ENCODE measurements at regions not wholly inside any gene's neighbourhood (a gene's known extent, or its start where the extent isn't known, plus 50 kb on each side); places are given as distances from the start of the nearest gene placed in this dataset.

DNA sequence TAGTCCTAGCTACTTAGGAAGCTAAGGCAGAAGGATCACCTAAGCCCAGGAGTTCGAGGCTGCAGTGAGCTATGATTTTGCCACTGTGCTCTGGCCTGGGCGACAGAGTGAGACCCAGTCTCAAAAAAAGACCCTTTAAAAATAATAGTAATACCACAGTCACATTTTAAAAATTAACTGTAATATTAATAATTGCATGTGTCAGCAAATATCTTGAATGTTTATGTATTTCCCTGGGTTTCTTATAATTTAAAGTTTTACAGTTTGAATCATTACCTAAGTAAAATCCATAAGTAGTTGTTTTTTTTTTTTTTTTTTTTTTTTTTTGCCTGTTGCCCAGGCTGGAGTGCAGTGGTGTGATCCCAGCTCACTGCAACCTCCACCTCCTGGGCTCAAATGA is 69.2 kb downstream of the LYZL2 start:
- Histone ChIP-seq H3K9me3 (ENCODE audit: low read length) (no peaks in the 10 kb centered on the region), H3K4me3 (ENCODE audit: low read length) (no peak overlapping the region), H3K27me3 (ENCODE audit: insufficient read depth, low read length, poor library complexity, severe bottlenecking) (no peaks in the 10 kb centered on the region), H3K4me1 (ENCODE audit: insufficient read depth, low read length) (no peaks in the 10 kb centered on the region), H3K27ac (ENCODE audit: low read depth, low read length) (no peak overlapping the region), H3K36me3 (ENCODE audit: insufficient read depth, low read length) (no peaks in the 10 kb centered on the region)
- H3K27me3 Mint-ChIP-seq: peaks cover 14% of the 10 kb centered on the region in 2 donors
- no peaks in the 10 kb centered on the region for H3K9me3 Mint-ChIP-seq
- H3K36me3 Mint-ChIP-seq: no peaks in the 10 kb centered on the region
- POLR2A ChIA-PET: no interaction called here
- no peak for DNase-seq
- CTCF ChIA-PET: interaction anchor here (2.2 kb wide), 1 partner anchor 22 kb away, joined by 5 read pairs; no protein-coding TSS in a partner anchor
- H3K4me3 Mint-ChIP-seq: no peak overlapping the region
- no peak overlapping the region for H3K27ac Mint-ChIP-seq
- no peaks in the 10 kb centered on the region for H3K4me1 Mint-ChIP-seq

DNA sequence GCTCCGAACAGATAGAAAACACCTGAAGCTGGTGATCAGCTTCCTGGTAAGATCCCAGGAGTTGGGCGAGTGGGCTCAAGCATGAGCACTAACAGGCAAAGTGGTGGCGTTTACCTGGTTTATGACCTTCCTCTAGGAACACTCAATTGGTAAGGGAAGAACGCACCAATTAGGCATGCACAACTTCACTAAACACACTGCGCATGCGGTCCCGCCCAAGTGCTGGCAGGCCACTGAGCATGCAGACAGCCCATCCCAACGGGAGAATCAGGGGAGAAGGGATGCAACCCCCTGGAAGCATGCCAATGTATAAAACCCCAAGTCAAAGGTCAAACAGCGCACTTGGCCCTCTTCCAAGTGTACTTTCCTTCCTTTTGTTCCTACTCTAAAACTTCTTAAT is 70.4 kb downstream of the LYZL2 start:
- H3K4me3 Mint-ChIP-seq: no peak overlapping the region
- ChIA-PET CTCF (no interaction called here), POLR2A (no interaction called here)
- Histone ChIP-seq H3K4me1 (ENCODE audit: insufficient read depth, low read length) (no peaks in the 10 kb centered on the region), H3K36me3 (ENCODE audit: insufficient read depth, low read length) (no peaks in the 10 kb centered on the region), H3K27ac (ENCODE audit: low read depth, low read length) (no peak overlapping the region), H3K9me3 (ENCODE audit: low read length) (no peaks in the 10 kb centered on the region), H3K4me3 (ENCODE audit: low read length) (no peak overlapping the region), H3K27me3 (ENCODE audit: insufficient read depth, low read length, poor library complexity, severe bottlenecking) (no peaks in the 10 kb centered on the region)
- H3K27ac Mint-ChIP-seq: no peak overlapping the region
- H3K4me1 Mint-ChIP-seq: no peaks in the 10 kb centered on the region
- H3K9me3 Mint-ChIP-seq: no peaks in the 10 kb centered on the region
- H3K36me3 Mint-ChIP-seq: no peaks in the 10 kb centered on the region
- DNase-seq: no peak
- H3K27me3 Mint-ChIP-seq: peaks cover 11% of the 10 kb centered on the region in 2 donors

- Histone ChIP-seq H3K36me3 (ENCODE audit: insufficient read depth, low read length) (no peaks in the 10 kb centered on the region), H3K27me3 (ENCODE audit: insufficient read depth, low read length, poor library complexity, severe bottlenecking) (no peaks in the 10 kb centered on the region), H3K4me1 (ENCODE audit: insufficient read depth, low read length) (no peaks in the 10 kb centered on the region), H3K9me3 (ENCODE audit: low read length) (no peaks in the 10 kb centered on the region), H3K27ac (ENCODE audit: low read depth, low read length) (no peak overlapping the region), H3K4me3 (ENCODE audit: low read length) (no peak overlapping the region)
- Mint-ChIP-seq H3K4me3 (no peak overlapping the region), H3K36me3 (no peaks in the 10 kb centered on the region), H3K9me3 (no peaks in the 10 kb centered on the region), H3K4me1 (no peaks in the 10 kb centered on the region), H3K27ac (no peak overlapping the region), H3K27me3 (peaks cover 4 to 11% of the 10 kb centered on the region in 2 donors)
- ChIA-PET POLR2A (no interaction called here), CTCF (no interaction called here)
- no peak for DNase-seq
These were observed 71.1 kb downstream of the LYZL2 start for GRCh38 chr10:30558411-30558810.

- DNase-seq: no peak
- Mint-ChIP-seq H3K9me3 (no peaks in the 10 kb centered on the region), H3K36me3 (no peaks in the 10 kb centered on the region), H3K27me3 (peaks cover 3 to 10% of the 10 kb centered on the region in 2 donors), H3K27ac (no peak overlapping the region), H3K4me1 (no peaks in the 10 kb centered on the region), H3K4me3 (no peak overlapping the region)
- no peaks in the 10 kb centered on the region for H3K27me3 ChIP-seq (ENCODE audit: insufficient read depth, low read length, poor library complexity, severe bottlenecking)
- H3K4me1 ChIP-seq (ENCODE audit: insufficient read depth, low read length): no peaks in the 10 kb centered on the region
- ChIA-PET CTCF (no interaction called here), POLR2A (no interaction called here)
- no peaks in the 10 kb centered on the region for H3K9me3 ChIP-seq (ENCODE audit: low read length)
- no peaks in the 10 kb centered on the region for H3K36me3 ChIP-seq (ENCODE audit: insufficient read depth, low read length)
- no peak overlapping the region for H3K27ac ChIP-seq (ENCODE audit: low read depth, low read length)
- no peak overlapping the region for H3K4me3 ChIP-seq (ENCODE audit: low read length)
These were observed 71.7 kb downstream of the LYZL2 start for GRCh38 chr10:30557884-30558283.

DNA sequence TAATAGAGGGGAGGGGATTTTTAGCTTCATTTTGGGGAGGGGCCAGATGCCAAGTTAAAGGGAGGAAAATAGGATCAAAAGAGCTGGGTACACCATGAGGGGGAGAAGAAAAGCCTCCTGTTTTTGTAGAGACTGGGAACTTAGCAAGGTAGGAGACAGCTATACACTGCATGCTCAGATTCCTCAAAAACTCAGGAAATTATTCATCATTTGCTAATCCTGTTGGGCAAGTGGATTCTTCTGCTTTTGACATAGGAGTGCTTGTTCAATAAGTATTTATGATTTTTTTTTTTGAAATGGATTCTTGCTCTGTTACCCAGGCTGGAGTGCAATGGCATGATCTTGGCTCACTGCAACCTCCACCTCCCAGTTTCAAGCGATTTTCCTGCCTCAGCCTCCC is 73.4 kb downstream of the LYZL2 start:
- Mint-ChIP-seq H3K4me1 (no peaks in the 10 kb centered on the region), H3K4me3 (no peak overlapping the region), H3K9me3 (no peaks in the 10 kb centered on the region), H3K27ac (no peak overlapping the region), H3K36me3 (no peaks in the 10 kb centered on the region), H3K27me3 (no peaks in the 10 kb centered on the region)
- Histone ChIP-seq H3K27ac (ENCODE audit: low read depth, low read length) (no peak overlapping the region), H3K27me3 (ENCODE audit: insufficient read depth, low read length, poor library complexity, severe bottlenecking) (no peaks in the 10 kb centered on the region), H3K4me1 (ENCODE audit: insufficient read depth, low read length) (no peaks in the 10 kb centered on the region), H3K36me3 (ENCODE audit: insufficient read depth, low read length) (no peaks in the 10 kb centered on the region), H3K9me3 (ENCODE audit: low read length) (no peaks in the 10 kb centered on the region), H3K4me3 (ENCODE audit: low read length) (no peak overlapping the region)
- POLR2A ChIA-PET: no interaction called here
- CTCF ChIA-PET: interaction anchor here (0.9 to 1.8 kb wide), 3 partner anchors 25 to 197 kb away, joined by 3 to 4 read pairs (median 4); no protein-coding TSS in a partner anchor
- no peak for DNase-seq

DNA sequence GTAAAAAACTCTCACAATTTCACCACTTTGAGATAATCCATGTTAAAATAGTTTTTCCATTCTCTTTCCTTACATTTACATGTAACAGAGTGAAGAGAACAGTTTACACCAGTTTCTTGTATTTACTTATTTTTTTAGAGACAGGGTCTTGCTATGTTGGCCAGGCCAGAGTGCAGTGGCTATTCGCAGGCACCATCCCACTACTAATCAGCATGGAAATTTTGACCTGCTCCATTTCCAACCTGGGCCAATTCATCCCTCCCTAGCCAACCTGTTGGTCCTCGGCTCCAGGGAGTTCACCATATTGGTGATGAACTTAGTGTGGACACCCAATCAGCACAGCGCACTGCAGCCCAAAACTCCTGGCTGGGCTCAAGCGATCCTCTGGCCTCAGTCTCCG is 74.1 kb downstream of the LYZL2 start:
- no peaks in the 10 kb centered on the region for H3K36me3 Mint-ChIP-seq
- H3K27ac Mint-ChIP-seq: no peak overlapping the region
- no peaks in the 10 kb centered on the region for H3K9me3 Mint-ChIP-seq
- Histone ChIP-seq H3K36me3 (ENCODE audit: insufficient read depth, low read length) (no peaks in the 10 kb centered on the region), H3K4me1 (ENCODE audit: insufficient read depth, low read length) (no peaks in the 10 kb centered on the region), H3K27me3 (ENCODE audit: insufficient read depth, low read length, poor library complexity, severe bottlenecking) (no peaks in the 10 kb centered on the region), H3K9me3 (ENCODE audit: low read length) (no peaks in the 10 kb centered on the region), H3K4me3 (ENCODE audit: low read length) (no peak overlapping the region), H3K27ac (ENCODE audit: low read depth, low read length) (no peak overlapping the region)
- H3K4me3 Mint-ChIP-seq: no peak overlapping the region
- CTCF ChIA-PET: interaction anchor here (1.1 to 1.8 kb wide), 5 partner anchors 13 to 163 kb away, joined by 3 to 4 read pairs (median 4); no protein-coding TSS in a partner anchor
- POLR2A ChIA-PET: no interaction called here
- no peaks in the 10 kb centered on the region for H3K27me3 Mint-ChIP-seq
- DNase-seq: no peak
- peaks cover 2 to 4% (median 4%) of the 10 kb centered on the region in 3 donors for H3K4me1 Mint-ChIP-seq

GRCh38 chr10:30554440-30554825 is 75.1 kb downstream of the LYZL2 start:
- no peak overlapping the region for H3K4me3 Mint-ChIP-seq
- POLR2A ChIA-PET: no interaction called here
- Histone ChIP-seq H3K4me1 (ENCODE audit: insufficient read depth, low read length) (no peaks in the 10 kb centered on the region), H3K9me3 (ENCODE audit: low read length) (no peaks in the 10 kb centered on the region), H3K4me3 (ENCODE audit: low read length) (no peak overlapping the region), H3K27ac (ENCODE audit: low read depth, low read length) (peak overlapping the region; percentile 75), H3K36me3 (ENCODE audit: insufficient read depth, low read length) (no peaks in the 10 kb centered on the region), H3K27me3 (ENCODE audit: insufficient read depth, low read length, poor library complexity, severe bottlenecking) (no peaks in the 10 kb centered on the region)
- DNase-seq: no peak
- H3K4me1 Mint-ChIP-seq: peaks cover 2 to 4% (median 4%) of the 10 kb centered on the region in 3 donors
- no peaks in the 10 kb centered on the region for H3K36me3 Mint-ChIP-seq
- H3K9me3 Mint-ChIP-seq: no peaks in the 10 kb centered on the region
- no peaks in the 10 kb centered on the region for H3K27me3 Mint-ChIP-seq
- CTCF ChIA-PET: interaction anchor here (1.3 to 1.4 kb wide), 3 partner anchors 14 to 36 kb away, joined by 3 to 4 read pairs (median 3); no protein-coding TSS in a partner anchor
- no peak overlapping the region for H3K27ac Mint-ChIP-seq

- ChIA-PET CTCF (interaction anchor here (1.0 to 1.4 kb wide), 4 partner anchors 14 to 140 kb away, joined by 3 to 4 read pairs (median 4); no protein-coding TSS in a partner anchor), POLR2A (no interaction called here)
- no peaks in the 10 kb centered on the region for H3K36me3 ChIP-seq (ENCODE audit: insufficient read depth, low read length)
- peak overlapping the region; percentile 75 for H3K27ac ChIP-seq (ENCODE audit: low read depth, low read length)
- Mint-ChIP-seq H3K4me3 (no peak overlapping the region), H3K27me3 (no peaks in the 10 kb centered on the region), H3K36me3 (no peaks in the 10 kb centered on the region), H3K27ac (no peak overlapping the region), H3K4me1 (peaks cover 2 to 4% (median 4%) of the 10 kb centered on the region in 3 donors), H3K9me3 (no peaks in the 10 kb centered on the region)
- no peak overlapping the region for H3K4me3 ChIP-seq (ENCODE audit: low read length)
- no peaks in the 10 kb centered on the region for H3K4me1 ChIP-seq (ENCODE audit: insufficient read depth, low read length)
- H3K27me3 ChIP-seq (ENCODE audit: insufficient read depth, low read length, poor library complexity, severe bottlenecking): no peaks in the 10 kb centered on the region
- no peaks in the 10 kb centered on the region for H3K9me3 ChIP-seq (ENCODE audit: low read length)
- DNase-seq: no peak
These were observed 75.7 kb downstream of the LYZL2 start for GRCh38 chr10:30553626-30554439.
